NK-92 treated with Interleukin-12 subunit alpha and Interleukin-12 subunit beta, amount 100 ng/mL, for 24 hours (cell line): ENCODE measurements at regions not wholly inside any gene's neighbourhood (a gene's known extent, or its start where the extent isn't known, plus 50 kb on each side); places are given as distances from the start of the nearest gene placed in this dataset.
"Not testable (repeated sequence)": the region's sequence is repeated elsewhere in the genome, so short reads cannot be mapped to it uniquely, and the experiment has no call there.

Experiments
- DNase-seq: peaks from one replicate; lab custom pipeline; 2025; lab: John Stamatoyannopoulos, UW

DNA sequence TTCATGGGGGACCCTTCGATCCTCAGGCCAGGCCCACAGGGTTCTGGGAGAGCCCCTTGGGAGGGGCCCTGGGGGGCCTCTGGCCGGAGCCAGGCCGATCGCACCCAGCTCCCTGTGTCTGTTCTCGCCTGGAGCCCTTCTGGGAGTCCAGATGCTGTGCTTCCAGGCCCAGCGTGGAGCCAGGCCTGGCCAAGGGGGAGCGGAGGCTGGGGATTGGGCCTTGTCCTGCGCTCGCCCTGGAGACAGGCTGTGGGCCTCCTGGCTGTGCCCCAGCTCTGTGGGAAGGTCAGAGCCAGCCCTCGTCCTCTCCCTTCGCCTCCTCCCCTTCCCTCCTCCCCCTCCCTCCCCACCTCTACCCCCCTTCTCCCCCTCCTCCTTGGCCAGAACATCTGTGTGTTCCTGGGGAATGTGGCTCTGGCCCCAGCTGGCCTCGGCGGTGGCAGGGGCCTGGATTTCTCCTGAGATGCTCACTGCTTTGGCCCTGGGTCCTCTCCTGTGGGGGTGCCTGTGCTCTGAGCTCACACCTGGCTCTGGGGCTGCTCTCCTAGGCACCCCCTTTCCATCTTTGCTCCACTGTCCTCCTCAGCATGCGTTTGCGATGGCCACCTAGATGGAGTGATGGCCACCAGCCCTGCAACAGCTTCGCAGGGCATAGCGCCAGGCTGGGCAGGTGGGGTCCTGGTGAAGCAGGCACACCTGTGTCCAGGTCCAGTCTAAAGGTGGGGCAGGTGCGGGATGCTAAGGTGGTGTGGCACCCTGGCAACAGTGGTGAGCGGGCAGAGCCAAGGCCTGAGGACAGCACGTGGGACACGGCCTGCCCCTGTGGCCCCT is 90.6 kb upstream of the CIBAR2 start:
- DNase-seq: no peak

DNA sequence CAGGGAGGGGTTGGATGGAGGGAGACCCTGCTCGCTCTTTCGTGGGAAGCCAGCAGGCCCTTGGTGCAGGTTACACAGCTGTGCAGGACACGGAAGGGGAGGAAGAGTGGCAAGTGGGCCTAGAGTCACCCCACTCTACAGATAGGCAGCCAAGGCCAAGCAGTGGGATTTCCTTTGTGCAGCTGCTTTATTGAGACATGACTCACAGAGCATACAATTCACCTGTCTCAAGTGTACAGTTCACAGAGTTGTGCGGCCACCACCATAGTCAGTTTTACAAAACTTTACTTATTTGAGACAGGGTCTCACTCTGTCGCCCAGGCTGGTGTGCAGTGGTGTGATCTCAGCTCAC is 91.2 kb upstream of the CIBAR2 start:
- DNase-seq: no peak

DNA sequence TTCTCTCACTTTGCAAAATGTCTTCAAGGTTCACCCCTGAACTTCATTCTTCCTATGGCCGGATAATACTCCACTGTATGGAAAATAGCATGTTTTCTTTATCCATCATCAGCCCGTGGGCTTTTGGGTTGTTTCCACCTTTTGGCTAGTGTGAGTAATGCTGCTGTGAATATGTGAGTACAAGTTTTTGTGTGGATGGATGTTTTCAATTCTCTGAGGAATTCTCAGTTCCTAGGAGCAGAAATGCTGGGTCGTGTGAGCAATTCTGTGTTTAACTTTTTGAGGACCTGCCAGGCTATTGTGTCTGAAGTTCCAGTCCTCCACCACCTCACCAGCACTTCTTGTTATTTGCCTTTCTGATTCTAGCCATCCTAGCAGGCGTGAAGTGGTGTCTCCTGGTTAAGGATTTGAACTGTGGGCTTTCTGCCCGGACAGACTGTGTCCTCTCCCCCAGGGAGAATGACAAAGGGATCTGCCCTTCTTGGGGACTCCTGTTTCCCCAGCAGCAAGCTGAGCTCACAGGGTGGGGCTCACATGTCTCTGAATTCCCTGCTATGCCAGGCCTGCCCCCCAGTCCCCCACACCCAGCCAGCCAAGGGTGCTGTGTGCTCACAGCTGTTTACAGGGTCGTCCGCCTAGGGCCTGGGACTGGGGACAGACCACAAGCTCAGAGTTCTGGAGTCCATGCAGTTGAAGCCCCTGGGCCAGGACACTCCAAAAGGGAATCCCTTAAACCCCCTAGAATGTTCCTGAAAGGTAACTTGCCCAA is 92.2 kb upstream of the CIBAR2 start:
- DNase-seq: no peak

DNA sequence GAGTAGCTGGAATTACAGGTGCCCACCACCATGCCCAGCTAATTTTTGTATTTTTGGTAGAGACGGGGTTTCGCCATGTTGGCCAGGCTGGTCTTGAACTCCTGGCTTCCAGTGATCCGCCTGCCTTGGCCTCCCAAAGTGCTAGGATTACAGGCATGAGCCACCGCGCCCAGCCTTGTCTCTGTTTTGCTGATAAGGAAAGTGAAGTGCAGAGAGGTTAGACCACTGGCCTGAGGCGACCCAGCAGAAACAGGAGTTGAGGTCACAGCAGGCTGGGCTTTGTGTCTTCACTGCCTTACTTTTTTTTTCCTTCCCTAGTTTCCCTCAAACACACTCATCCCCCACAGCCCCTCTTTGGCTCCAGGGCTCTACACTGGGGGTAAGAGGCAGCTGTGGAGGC is 93.0 kb upstream of the CIBAR2 start:
- DNase-seq: not testable (repeated sequence)

- DNase-seq: no peak
These were observed 93.6 kb upstream of the CIBAR2 start for GRCh38 chr16:85205747-85206471.

- no peak for DNase-seq
These were observed 94.4 kb upstream of the CIBAR2 start for GRCh38 chr16:85206472-85207356.

GRCh38 chr16:85207357-85207921 is 95.2 kb upstream of the CIBAR2 start:
- DNase-seq: no peak

GRCh38 chr16:85208181-85208580 is 95.9 kb upstream of the CIBAR2 start:
- no peak for DNase-seq

DNA sequence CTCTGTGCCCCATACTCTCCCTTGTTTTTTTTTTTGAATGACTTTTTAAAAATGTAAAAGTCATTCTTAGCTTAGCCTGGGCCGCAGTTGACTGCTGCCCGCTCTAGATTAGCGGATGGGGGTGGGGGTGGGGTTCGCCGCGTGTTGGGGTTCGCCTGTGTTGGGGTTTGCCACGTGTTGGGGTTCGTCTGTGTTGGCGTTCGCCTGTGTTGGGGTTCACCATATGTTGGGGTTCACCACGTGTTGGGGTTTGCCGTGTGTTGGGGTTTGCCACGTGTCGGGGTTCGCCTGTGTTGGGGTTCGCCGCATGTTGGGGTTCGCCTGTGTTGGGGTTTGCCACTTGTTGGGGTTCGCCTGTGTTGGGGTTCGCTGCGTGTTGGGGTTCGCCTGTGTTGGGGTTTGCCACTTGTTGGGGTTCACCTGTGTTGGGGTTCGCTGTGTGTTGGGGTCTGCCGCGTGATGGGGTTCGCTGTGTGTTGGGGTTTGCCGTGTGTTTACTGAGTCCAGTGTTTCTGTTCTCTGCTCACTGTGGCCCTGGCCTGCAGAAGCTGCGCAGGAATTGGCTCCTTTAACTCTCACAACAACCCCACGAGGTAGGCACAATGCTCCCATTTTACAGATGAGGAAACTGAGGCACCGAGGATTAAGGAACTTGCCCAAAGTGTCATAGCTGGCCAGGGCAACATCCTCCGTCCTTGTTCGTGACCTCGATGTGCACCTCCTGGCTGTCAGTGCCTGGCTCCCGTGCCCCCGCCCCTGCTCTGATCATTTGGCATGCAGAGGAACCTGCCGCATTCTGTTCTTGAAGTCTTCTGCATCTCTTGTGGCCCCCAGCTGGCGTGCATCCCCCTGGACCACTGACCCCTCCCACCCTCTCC is 96.6 kb upstream of the CIBAR2 start:
- no peak for DNase-seq

DNA sequence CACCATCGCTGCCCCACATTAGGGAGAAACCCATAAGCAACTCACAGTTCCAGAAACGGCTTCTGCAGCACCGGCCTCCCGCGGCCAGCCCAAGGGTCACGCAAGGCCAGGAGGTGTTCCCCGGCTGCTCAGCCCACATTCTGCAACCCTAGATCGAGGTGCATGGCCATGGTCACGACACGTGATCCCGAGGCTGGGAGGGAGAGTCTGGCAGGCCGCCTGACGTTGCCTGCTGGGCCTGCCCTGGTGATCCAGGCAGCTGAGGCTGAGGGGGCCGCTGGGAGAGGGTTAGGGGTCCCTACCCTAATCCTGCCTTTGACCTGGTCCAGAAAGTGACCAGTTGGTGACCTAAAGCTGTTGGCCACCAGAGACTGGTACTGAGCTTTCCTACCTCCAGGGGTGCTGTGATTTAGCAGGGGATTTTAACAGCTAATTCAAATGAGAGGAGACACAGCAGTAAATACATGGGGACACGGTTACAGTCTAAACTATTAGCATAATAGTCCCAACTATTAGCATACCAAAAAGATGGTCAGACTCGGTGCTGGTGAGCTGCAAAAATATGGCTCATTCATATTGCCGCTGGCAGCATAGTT is 97.4 kb upstream of the CIBAR2 start:
- DNase-seq: no peak

DNA sequence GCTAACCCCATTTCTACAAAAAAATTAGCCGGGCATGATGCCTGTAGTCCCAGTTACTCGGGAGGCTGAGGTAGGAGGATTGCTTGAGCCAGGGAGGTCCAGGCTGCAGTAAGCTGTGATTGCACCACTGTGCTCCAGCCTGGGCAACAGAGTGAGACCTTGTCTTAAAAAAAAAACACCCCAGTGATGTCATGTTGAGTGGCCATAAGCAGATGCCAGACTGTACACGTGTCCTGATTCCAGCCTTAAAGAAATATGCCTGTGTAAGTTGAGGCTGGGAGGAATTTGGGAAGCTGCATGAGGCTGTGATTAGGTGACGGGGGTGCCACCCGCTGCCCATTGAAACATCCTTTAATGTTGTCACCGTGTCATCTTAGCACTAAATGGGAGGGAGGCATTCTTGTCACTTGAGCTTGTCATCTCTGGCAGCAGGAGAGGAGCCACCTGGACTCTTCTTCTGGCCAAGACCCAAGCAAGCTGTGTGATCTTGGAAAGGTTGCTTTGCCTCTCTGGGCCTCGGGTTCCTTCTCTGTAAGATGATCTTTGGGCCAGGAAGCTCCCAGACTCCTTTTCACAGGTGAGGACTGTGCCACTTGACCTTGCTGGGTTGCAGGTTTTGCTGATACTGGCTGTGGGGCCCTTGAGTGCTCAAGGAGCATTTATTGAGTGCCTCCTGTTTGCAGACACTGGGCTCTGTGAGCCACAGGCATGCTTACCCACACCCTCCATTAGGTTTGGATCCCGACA is 98.3 kb upstream of the CIBAR2 start:
- DNase-seq: no peak

DNA sequence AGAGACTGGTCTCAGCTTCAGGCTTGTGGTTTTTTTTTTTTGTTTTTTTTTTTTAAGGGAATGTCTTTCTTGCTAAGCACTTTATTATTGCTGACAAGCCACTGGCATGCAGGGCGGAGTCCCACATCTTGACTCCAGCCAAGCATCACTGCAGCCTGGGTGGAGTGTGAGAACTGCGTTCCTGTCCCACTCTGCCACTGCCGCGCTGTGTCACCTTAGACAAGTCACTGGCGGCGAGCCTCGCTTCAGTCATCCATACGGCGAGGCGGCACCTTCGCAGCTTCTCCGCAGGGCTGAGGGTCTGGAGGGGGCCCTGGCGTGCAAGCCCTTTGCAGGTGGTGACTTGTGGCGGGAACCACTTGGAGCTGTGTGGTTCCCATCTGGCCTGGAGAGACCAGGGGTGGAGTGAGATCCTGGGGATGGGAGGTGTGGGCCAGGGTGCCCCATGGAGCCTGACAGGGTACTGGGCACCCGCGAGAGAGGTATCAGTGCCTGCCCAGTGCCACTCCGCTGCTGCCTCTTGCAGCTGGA is 99.1 kb upstream of the CIBAR2 start:
- DNase-seq: no peak

DNA sequence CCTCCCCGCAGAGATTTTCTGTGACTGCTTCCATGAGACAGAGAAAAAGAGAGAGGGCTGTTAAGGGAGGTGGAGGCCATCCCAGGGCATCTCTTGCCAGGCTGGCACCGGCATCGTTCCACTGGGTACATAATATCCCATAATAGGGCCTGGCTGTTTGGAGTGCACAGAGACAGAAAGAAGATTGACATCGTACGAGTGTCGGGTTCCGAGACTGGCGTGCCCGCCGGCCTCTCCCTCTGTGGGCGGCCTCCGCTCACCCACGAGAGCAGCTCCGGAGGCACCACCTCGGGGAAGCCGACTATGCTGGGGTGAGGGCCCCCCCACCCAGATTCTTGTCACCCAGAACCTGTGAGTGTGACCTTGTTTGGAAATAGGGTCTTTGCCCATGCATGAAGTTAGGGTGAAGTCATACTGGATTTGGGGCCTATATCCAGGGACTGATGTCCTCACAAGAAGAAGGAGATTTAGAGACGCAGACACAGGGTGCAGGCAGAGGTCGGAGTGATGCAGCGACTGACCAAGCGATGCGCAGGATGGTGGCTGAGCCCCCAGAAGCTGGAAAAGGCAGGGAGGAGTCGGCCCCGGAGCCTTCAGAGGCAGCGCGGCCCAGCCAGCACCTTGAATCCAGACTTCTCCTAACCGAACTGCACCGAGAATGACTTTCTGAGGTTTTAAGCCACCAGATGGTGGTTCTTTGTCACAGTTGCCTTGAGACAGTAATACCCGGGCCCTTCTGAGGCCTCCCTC is 101.8 kb upstream of the CIBAR2 start:
- DNase-seq: no peak

GRCh38 chr16:85215478-85216118 is 103.3 kb upstream of the CIBAR2 start:
- no peak for DNase-seq

- DNase-seq: no peak
These were observed 104.5 kb upstream of the CIBAR2 start for GRCh38 chr16:85216522-85217375.

GRCh38 chr16:85220125-85220839 is 108.0 kb upstream of the CIBAR2 start:
- DNase-seq: no peak
